ENCODE measurements at regions not wholly inside any gene's neighbourhood (a gene's known extent, or its start where the extent isn't known, plus 50 kb on each side); places are given as distances from the start of the nearest gene placed in this dataset.
"Not testable (repeated sequence)": the region's sequence is repeated elsewhere in the genome, so short reads cannot be mapped to it uniquely, and the experiment has no call there.

- no peak for DNase-seq (ENCODE audit: insufficient read length, low spot score)
- FAIRE-seq, result peak; percentile 40
These were observed 192.3 kb downstream of the PALM2AKAP2 start for GRCh38 chr9:109972026-109972882.

- no peak for FAIRE-seq
- DNase-seq (ENCODE audit: insufficient read length, low spot score), result no peak
These were observed 193.3 kb downstream of the PALM2AKAP2 start for GRCh38 chr9:109973336-109973735.

DNA sequence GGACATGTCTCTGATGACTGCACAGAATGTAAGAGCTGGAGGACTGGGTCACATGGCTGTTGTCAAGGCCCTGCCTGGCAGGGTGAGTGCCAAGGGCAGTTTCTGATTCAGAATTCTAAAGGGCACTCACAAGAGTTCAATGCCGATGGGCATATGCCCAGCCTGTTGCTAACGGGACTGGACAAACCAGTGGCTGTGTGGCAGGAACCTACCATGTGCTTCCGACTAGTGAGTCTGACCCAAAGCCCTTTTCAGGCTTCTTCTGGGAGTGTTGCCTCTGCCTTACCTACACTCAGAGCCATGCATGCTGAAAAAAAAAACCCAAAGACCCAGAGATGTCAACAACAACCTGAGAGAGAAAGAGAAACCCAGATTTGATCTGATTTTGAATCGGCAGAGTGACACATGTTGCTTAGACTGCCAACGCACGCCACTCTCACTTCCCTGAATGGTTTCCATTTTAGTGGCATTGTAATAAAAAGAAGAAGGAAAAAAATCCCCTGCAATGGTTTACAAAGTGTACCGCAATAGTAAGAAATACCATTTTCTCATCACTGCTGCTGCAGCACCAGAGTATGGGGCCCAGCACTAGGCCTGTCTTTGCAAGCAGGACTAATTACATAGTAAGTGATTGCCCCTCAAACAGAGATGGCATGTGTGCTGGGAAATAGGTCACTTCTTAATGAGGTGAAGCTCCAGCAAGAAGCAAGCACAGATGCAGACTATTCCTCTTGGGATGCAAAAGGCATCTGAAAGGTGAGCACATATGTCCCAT is 194.3 kb downstream of the PALM2AKAP2 start:
- DNase-seq (ENCODE audit: insufficient read length, low spot score) (no peak), FAIRE-seq (no peak)

DNA sequence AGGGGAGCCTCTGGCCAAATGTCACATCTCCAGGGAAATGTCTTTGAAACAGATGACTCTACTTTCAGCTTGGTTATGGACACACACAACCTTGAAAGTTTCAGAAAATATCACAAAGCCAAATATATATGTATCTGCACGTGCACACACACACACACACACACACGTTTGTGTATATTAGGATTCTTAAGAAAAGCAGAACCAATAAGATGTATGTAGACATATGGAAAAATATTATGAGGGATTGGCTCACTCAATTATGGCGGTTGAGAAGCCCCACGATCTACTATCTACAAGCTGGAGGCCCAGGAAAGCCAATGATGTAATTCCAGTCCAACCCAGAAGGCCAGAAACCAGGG is 194.9 kb downstream of the PALM2AKAP2 start:
- FAIRE-seq (no peak), DNase-seq (ENCODE audit: insufficient read length, low spot score) (no peak)

GRCh38 chr9:109975574-109976295 is 195.7 kb downstream of the PALM2AKAP2 start:
- FAIRE-seq, result no peak
- DNase-seq (ENCODE audit: insufficient read length, low spot score), result no peak

DNA sequence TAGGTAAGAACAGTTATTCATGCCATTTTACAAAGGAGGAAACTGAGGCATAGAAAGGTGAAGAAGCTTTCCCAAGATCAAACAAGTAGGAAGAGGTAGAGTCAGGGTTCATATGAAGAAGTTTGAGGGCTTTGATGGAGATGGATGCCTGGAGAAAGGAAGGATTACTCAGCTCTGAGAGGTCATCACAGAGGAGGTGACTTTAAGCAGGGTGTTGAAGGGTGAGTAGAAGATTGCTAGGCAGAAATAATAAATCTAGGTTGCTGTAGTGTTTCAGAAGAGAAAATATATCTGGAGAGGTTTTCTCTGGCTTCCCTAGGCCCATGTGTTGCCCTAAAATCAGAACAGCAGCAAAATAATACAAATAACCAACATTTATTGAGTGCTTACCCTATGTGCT is 196.3 kb downstream of the PALM2AKAP2 start:
- FAIRE-seq, result no peak
- DNase-seq (ENCODE audit: insufficient read length, low spot score), result no peak

- DNase-seq (ENCODE audit: insufficient read length, low spot score) (no peak), FAIRE-seq (no peak)
These were observed 197.5 kb downstream of the PALM2AKAP2 start for GRCh38 chr9:109977521-109977920.

GRCh38 chr9:109981091-109981490 is 201.1 kb downstream of the PALM2AKAP2 start:
- no peak for FAIRE-seq

DNA sequence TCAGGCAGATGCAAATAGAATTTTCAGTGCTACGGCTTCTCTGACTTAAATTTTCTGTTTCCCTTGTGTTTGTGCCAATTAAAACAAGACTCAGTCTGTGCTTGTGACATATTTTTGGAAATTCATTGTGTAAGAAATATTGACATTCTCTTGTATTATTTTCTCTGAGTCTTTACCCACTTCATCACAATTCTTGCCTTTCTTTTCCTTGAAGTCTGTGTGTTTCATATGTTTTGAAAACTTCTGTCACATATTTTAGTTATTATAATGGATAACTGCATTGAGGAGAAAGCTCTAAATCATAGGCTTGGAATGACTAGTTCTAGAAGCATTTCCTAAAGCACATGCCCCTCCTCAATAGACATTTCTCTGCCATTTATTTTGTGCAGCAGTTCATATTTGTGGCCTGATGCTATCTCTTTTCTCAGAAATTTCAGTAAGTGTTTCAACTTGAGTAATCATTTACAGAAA is 206.6 kb downstream of the PALM2AKAP2 start:
- FAIRE-seq (no peak), DNase-seq (ENCODE audit: insufficient read length, low spot score) (peak; percentile 76)

More at GRCh38 chr9:109981091-109981490, 201.1 kb downstream of the PALM2AKAP2 start:
- DNase-seq (ENCODE audit: insufficient read length, low spot score), result no peak

- FAIRE-seq (peak; percentile 44), DNase-seq (ENCODE audit: insufficient read length, low spot score) (no peak)
These were observed 209.3 kb downstream of the PALM2AKAP2 start for GRCh38 chr9:109989296-109989695.

- no peak for FAIRE-seq
- DNase-seq (ENCODE audit: insufficient read length, low spot score), result no peak
These were observed 210.5 kb downstream of the PALM2AKAP2 start for GRCh38 chr9:109990541-109990940.

GRCh38 chr9:109992293-109992692 is 212.3 kb downstream of the PALM2AKAP2 start:
- FAIRE-seq (no peak), DNase-seq (ENCODE audit: insufficient read length, low spot score) (no peak)

DNA sequence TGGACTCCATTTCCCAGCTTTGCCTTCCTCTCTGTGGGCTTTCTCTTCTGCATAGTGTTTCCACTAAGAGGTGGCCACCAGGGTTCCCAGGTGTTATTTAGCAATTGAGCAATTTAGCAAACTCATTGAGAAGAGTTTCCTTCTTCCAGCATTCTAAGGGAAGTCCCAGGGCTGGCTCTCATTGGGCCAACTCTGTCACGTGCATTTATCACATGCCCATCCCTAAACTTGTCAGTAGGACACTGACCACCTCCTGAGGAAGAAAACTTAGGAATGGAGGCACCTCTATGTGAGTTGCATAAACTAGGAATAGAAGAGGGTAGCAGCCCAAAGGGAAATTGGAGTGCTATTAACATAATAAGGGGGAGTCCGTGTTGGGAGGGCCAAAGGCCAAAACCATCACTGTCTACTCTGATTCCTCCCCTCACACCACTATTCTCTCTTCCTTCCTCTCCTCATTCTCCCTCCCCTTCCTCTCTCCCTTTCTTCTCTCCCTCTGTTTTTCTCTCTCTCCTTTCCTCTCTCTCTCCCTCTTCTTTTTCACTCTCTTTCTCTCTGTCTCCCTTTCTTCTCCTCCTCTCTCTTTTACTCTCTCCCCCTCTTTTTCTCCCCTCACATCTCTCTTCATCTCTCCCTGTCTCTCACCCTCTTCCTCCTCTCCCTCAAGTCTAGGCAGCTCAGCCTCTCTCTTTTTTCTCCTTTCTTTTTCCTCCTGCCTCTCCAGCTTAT is 213.4 kb downstream of the PALM2AKAP2 start:
- no peak for FAIRE-seq
- DNase-seq (ENCODE audit: insufficient read length, low spot score), result no peak

DNA sequence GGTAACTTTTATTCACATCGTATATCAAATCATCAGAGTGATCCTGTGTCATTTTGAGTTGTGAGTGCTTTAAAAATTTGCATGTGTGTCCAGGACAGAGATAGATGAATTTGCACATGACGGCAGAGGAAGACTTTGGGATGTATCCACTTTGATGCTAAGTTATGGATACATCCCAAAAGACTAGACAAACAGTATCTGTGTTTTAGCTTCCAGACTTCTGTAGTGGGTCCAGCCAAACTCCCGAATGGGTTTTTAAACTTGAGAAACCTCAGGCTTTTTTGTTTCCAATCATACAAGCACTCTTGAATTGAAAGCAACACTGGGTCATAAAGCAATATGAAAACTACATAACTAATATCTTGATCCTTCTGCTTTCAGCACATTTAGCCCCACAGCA is 213.8 kb downstream of the C9orf152 start:
- FAIRE-seq (no peak), DNase-seq (ENCODE audit: insufficient read length, low spot score) (no peak)

GRCh38 chr9:109996936-109997580 is 210.9 kb downstream of the C9orf152 start:
- FAIRE-seq, result no peak
- no peak for DNase-seq (ENCODE audit: insufficient read length, low spot score)

DNA sequence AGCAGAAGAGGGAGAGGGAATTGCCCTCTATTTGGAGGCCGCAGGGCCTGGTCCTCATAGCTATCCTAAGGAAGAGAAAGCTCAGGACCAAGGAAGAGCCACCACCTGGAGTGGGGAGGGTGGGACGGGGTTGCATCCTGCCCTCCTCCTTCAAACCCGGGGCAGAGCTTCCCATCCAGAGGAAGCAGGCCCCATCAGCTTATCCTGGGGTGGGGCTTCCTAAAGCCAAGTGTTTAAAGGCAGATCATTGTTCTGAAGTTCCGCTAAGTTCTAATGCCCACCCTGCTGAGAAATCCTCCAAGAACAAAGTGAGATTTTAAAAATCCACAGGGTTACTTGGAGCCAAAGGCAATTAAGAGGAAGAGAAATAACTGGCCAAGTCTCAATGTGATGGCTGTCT is 210.3 kb downstream of the C9orf152 start:
- FAIRE-seq, result no peak

DNA sequence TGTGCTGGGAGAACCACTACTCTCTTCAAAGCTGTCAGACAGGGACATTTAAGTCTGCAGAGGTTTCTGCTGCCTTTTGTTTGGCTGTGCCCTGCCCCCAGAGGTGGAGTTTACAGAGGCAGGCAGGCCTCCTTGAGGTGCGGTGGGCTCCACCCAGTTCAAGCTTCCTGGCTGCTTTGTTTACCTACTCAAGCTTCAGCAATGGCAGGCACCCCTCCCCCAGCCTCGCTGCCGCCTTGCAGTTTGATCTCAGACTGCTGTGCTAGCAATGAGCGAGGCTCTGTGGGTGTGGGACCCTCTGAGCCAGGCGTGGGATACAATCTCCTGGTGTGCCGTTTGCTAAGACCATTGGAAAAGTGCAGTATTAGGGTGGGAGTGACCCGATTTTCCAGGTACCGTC is 202.4 kb downstream of the C9orf152 start:
- not testable (repeated sequence) for FAIRE-seq; DNase-seq (ENCODE audit: insufficient read length, low spot score)

More for the DNA sequence above, 210.3 kb downstream of the C9orf152 start:
- DNase-seq (ENCODE audit: insufficient read length, low spot score), result no peak

GRCh38 chr9:110006657-110007056 is 201.3 kb downstream of the C9orf152 start:
- no peak for FAIRE-seq
- DNase-seq (ENCODE audit: insufficient read length, low spot score), result no peak

- DNase-seq (ENCODE audit: insufficient read length, low spot score), result no peak
- no peak for FAIRE-seq
These were observed 200.3 kb downstream of the C9orf152 start for GRCh38 chr9:110007477-110008270.
